PC-9 (cell line): ENCODE measurements at regions not wholly inside any gene's neighbourhood (a gene's known extent, or its start where the extent isn't known, plus 50 kb on each side); places are given as distances from the start of the nearest gene placed in this dataset.

Source experiments
- BruUV-seq: library from RNA; stranded (reverse); fragments of 400-500 nt; replicated peaks from 2 replicates; lab custom pipeline; 2021; lab: Mats Ljungman, UMichigan
- CTCF ChIA-PET: fragments of 300-600 bp; sonication (Branson Sonifier 250); formaldehyde crosslinking; loops from one replicate; lab custom pipeline; 2022; ENCODE audit warnings: antibody characterized with exemption; lab: Charles Lee
- POLR2A ChIA-PET: fragments of 300-600 bp; sonication (Branson Sonifier 250); formaldehyde crosslinking; loops from one replicate; lab custom pipeline; 2022; ENCODE audit warnings: antibody characterized with exemption; ENCODE audit not compliant: unreplicated experiment; lab: Charles Lee
- DNase-seq, 2 experiments: peaks; one replicate each; pipeline versions ENCODE4 v3.0.0 to v3.0.0-alpha.2; 2015 to 2022; ENCODE audit warnings: mixed read lengths in 1 of 2
- H2AFZ ChIP-seq: fragments of 200-600 bp; sonication (generic); 2 replicates; pipeline ENCODE4 v1.8.1; 2017; ENCODE audit warnings: antibody characterized with exemption
- H3F3A ChIP-seq: fragments of 200-600 bp; sonication (generic); 2 replicates; pipeline ENCODE4 v1.8.1; 2017; ENCODE audit warnings: antibody characterized with exemption, mild to moderate bottlenecking, low read depth; ENCODE audit not compliant: insufficient read depth
- H3K27ac ChIP-seq: fragments of 200-600 bp; sonication (generic); 2 replicates; pipeline ENCODE4 v1.6.1; 2016; ENCODE audit warnings: mixed run types
- H3K27me3 ChIP-seq: fragments of 200-600 bp; sonication (generic); 2 replicates; pipeline ENCODE4 v1.6.1; 2016; ENCODE audit warnings: low read depth, mixed run types; ENCODE audit not compliant: insufficient read depth
- H3K36me3 ChIP-seq: fragments of 200-600 bp; sonication (generic); 2 replicates; pipeline ENCODE4 v1.6.1; 2016; ENCODE audit warnings: low read depth, mixed run types
- H3K4me1 ChIP-seq: fragments of 200-600 bp; sonication (generic); replicated peaks from 2 replicates; pipeline ENCODE4 v1.6.1; 2016; ENCODE audit warnings: mixed run types; ENCODE audit not compliant: insufficient read depth
- H3K4me2 ChIP-seq: fragments of 200-600 bp; sonication (generic); 2 replicates; pipeline ENCODE4 v1.6.1; 2017; ENCODE audit warnings: mixed run types
- H3K4me3 ChIP-seq: fragments of 200-600 bp; sonication (generic); 2 replicates; pipeline ENCODE4 v1.6.1; 2016; ENCODE audit warnings: mixed run types
- H3K79me2 ChIP-seq: fragments of 200-600 bp; sonication (generic); 2 replicates; pipeline ENCODE4 v1.6.1; 2017; ENCODE audit warnings: low read depth, mixed run types
- H3K9me2 ChIP-seq: fragments of 200-600 bp; sonication (generic); 2 replicates; pipeline ENCODE4 v1.8.1; 2017; ENCODE audit warnings: mild to moderate bottlenecking; ENCODE audit not compliant: insufficient read depth
- H3K9me3 ChIP-seq: fragments of 200-600 bp; sonication (generic); 2 replicates; pipeline ENCODE4 v1.8.1; 2016; ENCODE audit warnings: low read depth; ENCODE audit not compliant: insufficient read depth
- H4K20me1 ChIP-seq: fragments of 200-600 bp; sonication (generic); 2 replicates; pipeline ENCODE4 v1.8.1; 2017; ENCODE audit not compliant: insufficient read depth
- CTCF ChIP-seq: fragments of 200-600 bp; sonication (generic); conservative IDR thresholded peaks from 2 replicates; pipeline ENCODE4 v1.6.1; 2017; ENCODE audit warnings: mixed run types, antibody characterized with exemption, mild to moderate bottlenecking, moderate library complexity
- EZH2 ChIP-seq: fragments of 200-600 bp; sonication (generic); IDR thresholded peaks from 2 replicates; pipeline ENCODE4 v1.8.0; 2017; ENCODE audit warnings: antibody characterized with exemption, low read depth
- intact Hi-C: fragments of 100-400 bp; cut with micrococcal nuclease; formaldehyde crosslinking; loops from one replicate; pipeline ENCODE4 v1.10.0; 2022; ENCODE audit not compliant: unreplicated experiment

GRCh38 chr12:63400718-63401117, 249.7 kb upstream of the AVPR1A start:
- no TSS peak for BruUV-seq
- no peak for TF ChIP-seq EZH2
- intact Hi-C loops = no loop called here
- Histone ChIP-seq H3K36me3 (no peaks in the 10 kb centered on the region), H3K27ac (no peak overlapping the region), H2AFZ (no peak overlapping the region), H3K27me3 (no peaks in the 10 kb centered on the region), H3K9me2 (no peaks in the 10 kb centered on the region), H3K9me3 (no peaks in the 10 kb centered on the region), H3K4me2 (no peak overlapping the region), H4K20me1 (no peaks in the 10 kb centered on the region), H3K4me3 (no peak overlapping the region), H3F3A (no peaks in the 10 kb centered on the region), H3K4me1 (no peaks in the 10 kb centered on the region), H3K79me2 (no peaks in the 10 kb centered on the region)
- POLR2A ChIA-PET = no interaction called here
- DNase-seq = peak in 1 of 2 experiments; percentile 68
- CTCF ChIA-PET = no interaction called here

- TF ChIP-seq CTCF = no peak
- TF ChIP-seq EZH2 = no peak
- Histone ChIP-seq H3K36me3 (no peaks in the 10 kb centered on the region), H4K20me1 (no peaks in the 10 kb centered on the region), H3K27ac (no peak overlapping the region), H3K9me3 (no peaks in the 10 kb centered on the region), H3K4me2 (no peak overlapping the region), H3K9me2 (no peaks in the 10 kb centered on the region), H2AFZ (no peak overlapping the region), H3K27me3 (no peaks in the 10 kb centered on the region), H3F3A (no peaks in the 10 kb centered on the region), H3K79me2 (no peaks in the 10 kb centered on the region), H3K4me1 (no peaks in the 10 kb centered on the region), H3K4me3 (no peak overlapping the region)
- no peak for DNase-seq
- POLR2A ChIA-PET = interaction anchor here (0.6 kb wide), 1 partner anchor 1004 kb away, joined by 5 read pairs; the partner anchor contains the start of gene XPOT
- no TSS peak for BruUV-seq
- intact Hi-C loops = no loop called here
- CTCF ChIA-PET = no interaction called here
Measured at GRCh38 chr12:63400318-63400717, 249.3 kb upstream of the AVPR1A start.

- BruUV-seq = no TSS peak
- H3K4me1 ChIP-seq = no peaks in the 10 kb centered on the region
Measured at GRCh38 chr12:63397807-63398206, 246.8 kb upstream of the AVPR1A start.

More at GRCh38 chr12:63397807-63398206, 246.8 kb upstream of the AVPR1A start:
- intact Hi-C loops = no loop called here
- Histone ChIP-seq H3K4me3 (no peak overlapping the region), H3F3A (no peaks in the 10 kb centered on the region), H3K79me2 (no peaks in the 10 kb centered on the region), H3K9me3 (no peaks in the 10 kb centered on the region), H2AFZ (no peak overlapping the region), H3K36me3 (no peaks in the 10 kb centered on the region), H4K20me1 (no peaks in the 10 kb centered on the region), H3K9me2 (no peaks in the 10 kb centered on the region), H3K4me2 (no peak overlapping the region), H3K27me3 (no peaks in the 10 kb centered on the region), H3K27ac (no peak overlapping the region)
- DNase-seq = no peak
- ChIA-PET POLR2A (no interaction called here), CTCF (no interaction called here)
- TF ChIP-seq EZH2 = no peak
- TF ChIP-seq CTCF = no peak
